ENCODE measurements at regions not wholly inside any gene's neighbourhood (a gene's known extent, or its start where the extent isn't known, plus 50 kb on each side); places are given as distances from the start of the nearest gene placed in this dataset.

- Histone ChIP-seq H2AFZ (ENCODE audit: low read length) (no peak overlapping the region), H3K4me3 (ENCODE audit: low read length, poor library complexity, severe bottlenecking) (no peak overlapping the region), H3K36me3 (ENCODE audit: insufficient read depth, low read length) (peaks cover 81% of the 10 kb centered on the region), H3K79me2 (ENCODE audit: insufficient read depth, low read length) (no peaks in the 10 kb centered on the region), H3K4me2 (ENCODE audit: low read depth, low read length, poor library complexity, severe bottlenecking) (no peak overlapping the region), H3K9ac (ENCODE audit: low read depth, low read length, poor library complexity, severe bottlenecking) (no peak overlapping the region), H4K20me1 (ENCODE audit: insufficient read depth, low read length, poor library complexity, severe bottlenecking) (peaks cover 10% of the 10 kb centered on the region), H3K4me1 (ENCODE audit: insufficient read depth, low read length, poor library complexity, severe bottlenecking) (no peaks in the 10 kb centered on the region), H3K9me2 (replicated peaks; ENCODE audit: low read depth, low read length) (no peaks in the 10 kb centered on the region), H3K9me3 (ENCODE audit: insufficient read depth, low read depth, low read length) (no peaks in the 10 kb centered on the region), H3F3A (ENCODE audit: low read depth) (no peaks in the 10 kb centered on the region), H3K27me3 (ENCODE audit: insufficient read depth, low read length, poor library complexity, severe bottlenecking) (no peaks in the 10 kb centered on the region)
- TF ChIP-seq EZH2phosphoT487 (IDR thresholded peaks at IDR 0.05; ENCODE audit: borderline replicate concordance) (no peak), CTCF (conservative IDR thresholded peaks at IDR 0.05; ENCODE audit: low read length) (no peak)
These were observed 101.1 kb downstream of the RFLNA start for GRCh38 chr12:124395986-124396385.

GRCh38 chr12:124395284-124395752 is 100.4 kb downstream of the RFLNA start:
- Histone ChIP-seq H2AFZ (ENCODE audit: low read length) (no peak overlapping the region), H3K9ac (ENCODE audit: low read depth, low read length, poor library complexity, severe bottlenecking) (no peak overlapping the region), H3K4me3 (ENCODE audit: low read length, poor library complexity, severe bottlenecking) (no peak overlapping the region), H3K9me2 (replicated peaks; ENCODE audit: low read depth, low read length) (no peaks in the 10 kb centered on the region), H3K9me3 (ENCODE audit: insufficient read depth, low read depth, low read length) (no peaks in the 10 kb centered on the region), H3K79me2 (ENCODE audit: insufficient read depth, low read length) (no peaks in the 10 kb centered on the region), H3K27me3 (ENCODE audit: insufficient read depth, low read length, poor library complexity, severe bottlenecking) (no peaks in the 10 kb centered on the region), H3K4me1 (ENCODE audit: insufficient read depth, low read length, poor library complexity, severe bottlenecking) (no peaks in the 10 kb centered on the region), H3K36me3 (ENCODE audit: insufficient read depth, low read length) (peaks cover 75% of the 10 kb centered on the region), H3F3A (ENCODE audit: low read depth) (no peaks in the 10 kb centered on the region), H4K20me1 (ENCODE audit: insufficient read depth, low read length, poor library complexity, severe bottlenecking) (peaks cover 10% of the 10 kb centered on the region), H3K4me2 (ENCODE audit: low read depth, low read length, poor library complexity, severe bottlenecking) (no peak overlapping the region)
- TF ChIP-seq EZH2phosphoT487 (IDR thresholded peaks at IDR 0.05; ENCODE audit: borderline replicate concordance) (no peak), CTCF (conservative IDR thresholded peaks at IDR 0.05; ENCODE audit: low read length) (no peak)

- TF ChIP-seq EZH2phosphoT487 (IDR thresholded peaks at IDR 0.05; ENCODE audit: borderline replicate concordance), result no peak
- no peak for TF ChIP-seq CTCF (conservative IDR thresholded peaks at IDR 0.05; ENCODE audit: low read length)
- no peak overlapping the region for H2AFZ ChIP-seq (ENCODE audit: low read length)
- H3K4me2 ChIP-seq (ENCODE audit: low read depth, low read length, poor library complexity, severe bottlenecking), result no peak overlapping the region
- peaks cover 10% of the 10 kb centered on the region for H4K20me1 ChIP-seq (ENCODE audit: insufficient read depth, low read length, poor library complexity, severe bottlenecking)
- no peaks in the 10 kb centered on the region for H3K27me3 ChIP-seq (ENCODE audit: insufficient read depth, low read length, poor library complexity, severe bottlenecking)
- no peaks in the 10 kb centered on the region for H3F3A ChIP-seq (ENCODE audit: low read depth)
- no peak overlapping the region for H3K4me3 ChIP-seq (ENCODE audit: low read length, poor library complexity, severe bottlenecking)
- H3K4me1 ChIP-seq (ENCODE audit: insufficient read depth, low read length, poor library complexity, severe bottlenecking), result no peaks in the 10 kb centered on the region
- H3K9me3 ChIP-seq (ENCODE audit: insufficient read depth, low read depth, low read length), result no peaks in the 10 kb centered on the region
- H3K36me3 ChIP-seq (ENCODE audit: insufficient read depth, low read length), result peaks cover 69% of the 10 kb centered on the region; the same call in 1 of the 2 replicates
- H3K79me2 ChIP-seq (ENCODE audit: insufficient read depth, low read length), result no peaks in the 10 kb centered on the region
- H3K9ac ChIP-seq (ENCODE audit: low read depth, low read length, poor library complexity, severe bottlenecking), result no peak overlapping the region
- H3K9me2 ChIP-seq (replicated peaks; ENCODE audit: low read depth, low read length), result no peaks in the 10 kb centered on the region
These were observed 99.7 kb downstream of the RFLNA start for GRCh38 chr12:124394462-124395128.

Data from Loucy (cell line).